Right ventricle myocardium superior (tissue), 1 donor: ENCODE measurements at regions not wholly inside any gene's neighbourhood (a gene's known extent, or its start where the extent isn't known, plus 50 kb on each side); places are given as distances from the start of the nearest gene placed in this dataset.
"Not testable (repeated sequence)": the region's sequence is repeated elsewhere in the genome, so short reads cannot be mapped to it uniquely, and the experiment has no call there.

Experiments used
- ATAC-seq: fragments of 200-7000 bp; cut with Tn5 transposase; one replicate; pipeline ENCODE4 v1.9.1; 2020; ENCODE audit warnings: mild to moderate bottlenecking; ENCODE audit not compliant: poor library complexity
- DNase-seq: peaks from one replicate; pipeline ENCODE4 v3.0.0-alpha.2; 2020
- intact Hi-C: fragments of 100-400 bp; cut with DNase I; formaldehyde crosslinking; loops from one replicate; pipeline ENCODE4 v1.11.2; 2022
- donor health status: DM: no; HTN: yes; CAD: no; lungs with severe emphysema.

- DNase-seq (no peak), ATAC-seq (no peak)
- intact Hi-C loops = no loop called here
Observed at GRCh38 chr2:105526000-105526925, 127.4 kb upstream of the FHL2 start.

GRCh38 chr2:105525201-105525600 lies 126.3 kb upstream of the FHL2 start:
- no peak for ATAC-seq
- DNase-seq = no peak
- intact Hi-C loops = no loop called here

GRCh38 chr2:105522645-105523044 lies 123.8 kb upstream of the FHL2 start:
- DNase-seq = no peak
- no peak for ATAC-seq
- intact Hi-C loops = loop anchor here (5.0 kb wide), 1 partner anchor 150 kb away; no protein-coding TSS in a partner anchor

GRCh38 chr2:105521616-105522015 lies 122.8 kb upstream of the FHL2 start:
- ATAC-seq = no peak
- intact Hi-C loops = loop anchor here (5.0 kb wide), 1 partner anchor 149 kb away; no protein-coding TSS in a partner anchor
- no peak for DNase-seq

- no peak for ATAC-seq
- no peak for DNase-seq
- intact Hi-C loops = loop anchor here (5.0 kb wide), 1 partner anchor 149 kb away; no protein-coding TSS in a partner anchor
Observed at GRCh38 chr2:105521176-105521575, 122.3 kb upstream of the FHL2 start.

GRCh38 chr2:105519516-105519915 lies 120.7 kb upstream of the FHL2 start:
- intact Hi-C loops = no loop called here
- ATAC-seq (no peak), DNase-seq (no peak)

- intact Hi-C loops = no loop called here
- DNase-seq = no peak
Observed at GRCh38 chr2:105518897-105519296, 120.0 kb upstream of the FHL2 start.

GRCh38 chr2:105517814-105518705 lies 119.2 kb upstream of the FHL2 start:
- intact Hi-C loops = no loop called here
- ATAC-seq (peak; percentile 77), DNase-seq (peak; percentile 90)

More at GRCh38 chr2:105518897-105519296, 120.0 kb upstream of the FHL2 start:
- peak; percentile 2 for ATAC-seq

GRCh38 chr2:105515581-105516415 lies 116.9 kb upstream of the FHL2 start:
- ATAC-seq = peak; percentile 79
- intact Hi-C loops = no loop called here
- DNase-seq = peak; percentile 89

GRCh38 chr2:105514576-105514975 lies 115.7 kb upstream of the FHL2 start:
- ATAC-seq = no peak
- DNase-seq = no peak
- intact Hi-C loops = no loop called here

- intact Hi-C loops = no loop called here
Observed at GRCh38 chr2:105510761-105511528, 112.1 kb upstream of the FHL2 start.

GRCh38 chr2:105509269-105510086 lies 110.6 kb upstream of the FHL2 start:
- intact Hi-C loops = no loop called here
- no peak for DNase-seq
- peak; percentile 14 for ATAC-seq

More at GRCh38 chr2:105510761-105511528, 112.1 kb upstream of the FHL2 start:
- no peak for DNase-seq
- no peak for ATAC-seq

- DNase-seq, ATAC-seq, intact Hi-C loops: not testable (repeated sequence)
Observed at GRCh38 chr2:105506860-105507259, 108.0 kb upstream of the FHL2 start.

- no peak for DNase-seq
- ATAC-seq = peak; percentile 85
- intact Hi-C loops = no loop called here
Observed at GRCh38 chr2:105504459-105504858, 105.6 kb upstream of the FHL2 start.

GRCh38 chr2:105502625-105503334 lies 103.9 kb upstream of the FHL2 start:
- intact Hi-C loops = no loop called here
- DNase-seq = no peak
- ATAC-seq = no peak

GRCh38 chr2:105498281-105498846 lies 99.5 kb upstream of the FHL2 start:
- ATAC-seq (peak; percentile 65), DNase-seq (peak; percentile 55)
- intact Hi-C loops = no loop called here
